Fibroblast of upper back skin (primary cell): ENCODE measurements at regions not wholly inside any gene's neighbourhood (a gene's known extent, or its start where the extent isn't known, plus 50 kb on each side); places are given as distances from the start of the nearest gene placed in this dataset.
"Not testable (repeated sequence)": the region's sequence is repeated elsewhere in the genome, so short reads cannot be mapped to it uniquely, and the experiment has no call there.

Experiments used
- DNase-seq: peaks from one replicate; pipeline ENCODE4 v3.0.0-alpha.2; 2013

- no peak for DNase-seq
Observed at GRCh38 chr11:97461934-97462333, 1072.1 kb downstream of the JRKL start.

- no peak for DNase-seq
Observed at GRCh38 chr11:97463891-97464290, 1074.1 kb downstream of the JRKL start.

- DNase-seq, result no peak
Observed at GRCh38 chr11:97471480-97471879, 1081.7 kb downstream of the JRKL start.

GRCh38 chr11:97487387-97487786, 1097.6 kb downstream of the JRKL start:
- DNase-seq, result no peak

- no peak for DNase-seq
Observed at GRCh38 chr11:97498891-97499290, 1109.1 kb downstream of the JRKL start.

GRCh38 chr11:97502201-97502600, 1112.4 kb downstream of the JRKL start:
- DNase-seq, result no peak

GRCh38 chr11:97506076-97506759, 1116.4 kb downstream of the JRKL start:
- DNase-seq, result no peak

- DNase-seq, result no peak
Observed at GRCh38 chr11:97514446-97514845, 1124.6 kb downstream of the JRKL start.

- no peak for DNase-seq
Observed at GRCh38 chr11:97516688-97517087, 1126.9 kb downstream of the JRKL start.

- DNase-seq, result no peak
Observed at GRCh38 chr11:97525273-97525672, 1135.5 kb downstream of the JRKL start.

GRCh38 chr11:97537407-97538150, 1147.8 kb downstream of the JRKL start:
- DNase-seq, result no peak

GRCh38 chr11:97544431-97544830, 1154.6 kb downstream of the JRKL start:
- DNase-seq, result no peak

- no peak for DNase-seq
Observed at GRCh38 chr11:97548280-97548679, 1158.5 kb downstream of the JRKL start.

GRCh38 chr11:97557399-97557798, 1167.6 kb downstream of the JRKL start:
- DNase-seq, result no peak

GRCh38 chr11:97567801-97568200, 1178.0 kb downstream of the JRKL start:
- DNase-seq, result peak; percentile 14

- no peak for DNase-seq
Observed at GRCh38 chr11:97570636-97571035, 1180.8 kb downstream of the JRKL start.

GRCh38 chr11:97573771-97574170, 1184.0 kb downstream of the JRKL start:
- not testable (repeated sequence) for DNase-seq

GRCh38 chr11:97574976-97575665, 1185.3 kb downstream of the JRKL start:
- DNase-seq, result peak; percentile 5

GRCh38 chr11:97607291-97608000, 1217.6 kb downstream of the JRKL start:
- DNase-seq, result no peak

- DNase-seq, result no peak
Observed at GRCh38 chr11:97610000-97610399, 1220.2 kb downstream of the JRKL start.

- DNase-seq, result no peak
Observed at GRCh38 chr11:97610854-97611253, 1221.0 kb downstream of the JRKL start.

GRCh38 chr11:97611345-97611744, 1221.5 kb downstream of the JRKL start:
- DNase-seq, result no peak

- no peak for DNase-seq
Observed at GRCh38 chr11:97614606-97615005, 1224.8 kb downstream of the JRKL start.
